Lower leg skin (tissue), 4 donors: ENCODE measurements at regions not wholly inside any gene's neighbourhood (a gene's known extent, or its start where the extent isn't known, plus 50 kb on each side); places are given as distances from the start of the nearest gene placed in this dataset.

Experiments used
- DNase-seq, 2 donors: peaks; one replicate each; pipeline ENCODE4 v3.0.0-alpha.2; 2019; ENCODE audit warnings: low spot score in 2 of 2
- H3K4me3 ChIP-seq: fragments of 200-600 bp; sonication (generic); 2 replicates; pipeline ENCODE4 v1.5.1; 2017; ENCODE audit warnings: mild to moderate bottlenecking, low read depth; ENCODE audit not compliant: poor library complexity, severe bottlenecking
- POLR2A ChIP-seq, 2 donors: fragments of 450-650 bp; IDR thresholded peaks; one replicate each; pipeline ENCODE4 v1.6.1; 2016 to 2017; ENCODE audit warnings: antibody characterized with exemption in 2 of 2, mild to moderate bottlenecking in 1 of 2, moderate library complexity in 1 of 2
- WGBS, 2 donors: methylation state at CpG; one replicate each; pipeline ENCODE4 v1.1.5; 2018; 5-methylcytosine and 5-hydroxymethylcytosine counted together
- intact Hi-C: fragments of 100-400 bp; cut with DNase I; formaldehyde crosslinking; loops from one replicate; pipeline ENCODE4 v1.15.0; 2023; ENCODE audit warnings: low total_unique reads
- TF ChIP-seq, protein P1 (sequence below), 3 donors: fragments of 450-650 bp; IDR thresholded peaks; one replicate each; pipeline ENCODE4 v1.5.1; 2016; ENCODE audit warnings: antibody characterized with exemption in 3 of 3, mild to moderate bottlenecking in 3 of 3, moderate library complexity in 2 of 3

DNA sequence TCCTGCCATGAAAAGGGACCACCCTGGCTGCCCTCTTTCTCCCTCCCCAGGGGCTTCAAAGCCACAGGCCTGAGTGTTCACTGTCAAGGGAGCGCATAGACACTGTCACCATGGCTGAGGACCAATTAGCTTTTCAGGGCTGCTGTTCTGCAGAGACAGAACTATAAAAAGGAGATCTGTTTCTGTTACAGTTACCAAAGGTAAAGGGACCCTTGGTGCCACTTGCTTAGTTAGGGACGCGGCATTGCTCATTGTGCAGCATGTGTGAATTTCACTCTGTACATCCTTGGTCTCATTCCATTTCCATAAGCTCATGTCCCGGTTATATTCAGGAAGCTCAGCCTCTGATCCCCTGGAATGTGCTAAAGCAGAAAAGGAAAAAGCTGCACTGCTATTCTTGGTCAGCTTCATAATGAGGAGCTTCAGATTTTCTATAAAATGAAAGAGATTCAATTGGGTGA, 55.5 kb upstream of the RNF152 start:
- TF ChIP-seq, protein P1, sequence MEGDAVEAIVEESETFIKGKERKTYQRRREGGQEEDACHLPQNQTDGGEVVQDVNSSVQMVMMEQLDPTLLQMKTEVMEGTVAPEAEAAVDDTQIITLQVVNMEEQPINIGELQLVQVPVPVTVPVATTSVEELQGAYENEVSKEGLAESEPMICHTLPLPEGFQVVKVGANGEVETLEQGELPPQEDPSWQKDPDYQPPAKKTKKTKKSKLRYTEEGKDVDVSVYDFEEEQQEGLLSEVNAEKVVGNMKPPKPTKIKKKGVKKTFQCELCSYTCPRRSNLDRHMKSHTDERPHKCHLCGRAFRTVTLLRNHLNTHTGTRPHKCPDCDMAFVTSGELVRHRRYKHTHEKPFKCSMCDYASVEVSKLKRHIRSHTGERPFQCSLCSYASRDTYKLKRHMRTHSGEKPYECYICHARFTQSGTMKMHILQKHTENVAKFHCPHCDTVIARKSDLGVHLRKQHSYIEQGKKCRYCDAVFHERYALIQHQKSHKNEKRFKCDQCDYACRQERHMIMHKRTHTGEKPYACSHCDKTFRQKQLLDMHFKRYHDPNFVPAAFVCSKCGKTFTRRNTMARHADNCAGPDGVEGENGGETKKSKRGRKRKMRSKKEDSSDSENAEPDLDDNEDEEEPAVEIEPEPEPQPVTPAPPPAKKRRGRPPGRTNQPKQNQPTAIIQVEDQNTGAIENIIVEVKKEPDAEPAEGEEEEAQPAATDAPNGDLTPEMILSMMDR (IDR thresholded peaks at IDR 0.05) = no peak
- TF ChIP-seq POLR2A (IDR thresholded peaks at IDR 0.05) = no peak
- 66 to 77% methylated on average over 4 of the region's 4 CpGs for WGBS, 2 donors
- intact Hi-C loops = no loop called here
- no peak for DNase-seq
- no peak overlapping the region for H3K4me3 ChIP-seq

DNA sequence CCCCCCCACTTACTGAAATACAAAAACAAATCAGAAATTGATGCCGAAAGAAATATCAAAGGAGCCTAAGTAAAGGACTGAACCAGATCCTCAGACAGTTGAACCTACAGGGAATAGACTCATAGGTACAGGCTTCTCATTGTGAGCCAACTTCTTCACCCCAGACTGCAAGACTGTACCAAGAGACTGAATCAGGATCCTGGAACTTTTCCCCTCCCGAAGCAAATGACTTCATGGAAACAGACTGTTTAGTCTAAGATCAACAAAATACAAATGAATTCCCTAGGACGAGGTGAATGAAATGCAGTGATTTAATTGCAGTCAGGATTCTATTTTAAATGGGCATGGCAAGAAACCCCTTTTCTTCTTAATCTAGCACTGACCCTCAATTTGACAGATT, 53.6 kb upstream of the RNF152 start:
- WGBS, 2 donors = 50 to 54% methylated on average over 3 of the region's 3 CpGs
- H3K4me3 ChIP-seq = no peak overlapping the region
- TF ChIP-seq POLR2A (IDR thresholded peaks at IDR 0.05) = no peak
- TF ChIP-seq, protein P1 (IDR thresholded peaks at IDR 0.05) = no peak
- no peak for DNase-seq
- intact Hi-C loops = no loop called here

DNA sequence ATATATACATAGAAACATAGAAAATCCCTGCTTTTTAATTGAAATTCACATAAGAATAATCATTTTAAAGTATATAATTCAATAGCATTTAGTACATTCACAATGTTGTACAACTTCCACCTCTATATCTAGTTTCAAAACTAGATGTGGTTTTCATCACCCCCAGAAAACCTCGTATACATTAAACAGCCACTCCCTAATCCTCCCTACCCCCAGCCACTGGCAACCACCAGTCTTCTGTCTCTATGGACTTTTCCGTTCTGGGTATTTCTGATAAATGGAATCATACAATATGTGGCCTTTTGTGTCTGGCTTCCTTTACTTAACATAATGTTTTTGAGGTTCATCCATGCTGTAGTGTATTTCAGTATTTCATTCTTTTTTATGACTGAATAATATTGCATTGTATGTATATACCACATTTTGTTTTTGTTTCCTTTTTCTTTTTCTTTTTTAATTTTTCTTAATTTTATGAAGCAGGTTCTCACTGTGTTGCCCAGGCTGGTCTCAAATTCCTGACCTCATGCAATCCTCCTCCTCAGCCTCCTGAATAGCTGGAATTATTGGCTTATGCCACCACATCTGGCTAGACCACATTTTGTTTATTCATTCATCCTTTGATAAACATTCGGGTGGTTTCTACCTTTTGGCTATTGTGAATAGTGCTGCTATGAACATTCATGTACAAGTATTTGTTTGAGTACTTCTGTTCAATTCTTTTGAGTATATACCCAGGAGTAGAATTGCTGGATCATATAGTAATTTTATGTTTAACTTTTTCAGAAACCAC, 50.6 kb upstream of the RNF152 start:
- intact Hi-C loops = no loop called here
- no peak for TF ChIP-seq POLR2A (IDR thresholded peaks at IDR 0.05)
- TF ChIP-seq, protein P1 (IDR thresholded peaks at IDR 0.05) = no peak
- DNase-seq = no peak
- 73 to 86% methylated on average over 3 of the region's 3 CpGs for WGBS, 2 donors
- H3K4me3 ChIP-seq = no peak overlapping the region
